Gastroesophageal sphincter (tissue), 3 donors: ENCODE measurements at regions not wholly inside any gene's neighbourhood (a gene's known extent, or its start where the extent isn't known, plus 50 kb on each side); places are given as distances from the start of the nearest gene placed in this dataset.

ENCODE experiments used
- CTCF ChIP-seq, 4 experiments: fragments of 200-600 bp in 2 of 4; fragments of 450-650 bp in 2 of 4; sonication (generic) in 1 of 4; IDR thresholded peaks; one replicate each; pipeline ENCODE4 v1.5.1; 2017 to 2019; ENCODE audit warnings: antibody characterized with exemption in 4 of 4, mild to moderate bottlenecking in 2 of 4, moderate library complexity in 2 of 4
- EP300 ChIP-seq: sonication (generic); formaldehyde crosslinking; IDR thresholded peaks from one replicate; pipeline ENCODE4 v1.6.1; 2017; ENCODE audit warnings: antibody characterized with exemption, mild to moderate bottlenecking

- TF ChIP-seq CTCF (IDR thresholded peaks at IDR 0.05) (no peak), EP300 (no peak)
Measured at GRCh38 chr12:115396567-115396966, 712.6 kb upstream of the TBX3 start.
